ES-I3 (cell line): ENCODE measurements at regions not wholly inside any gene's neighbourhood (a gene's known extent, or its start where the extent isn't known, plus 50 kb on each side); places are given as distances from the start of the nearest gene placed in this dataset.
"Not testable (repeated sequence)": the region's sequence is repeated elsewhere in the genome, so short reads cannot be mapped to it uniquely, and the experiment has no call there.

ENCODE experiments used
- H3K36me3 ChIP-seq: 2 replicates; pipeline ENCODE4 v1.6.1; 2013; ENCODE audit warnings: mild to moderate bottlenecking, low read length, control low read depth, moderate library complexity; ENCODE audit not compliant: insufficient read depth
- H3K4me1 ChIP-seq: 2 replicates; pipeline ENCODE4 v1.6.1; 2013; ENCODE audit warnings: mild to moderate bottlenecking, control low read depth, low read length; ENCODE audit not compliant: insufficient read depth
- H3K9ac ChIP-seq: 2 replicates; pipeline ENCODE4 v1.6.1; 2013; ENCODE audit warnings: low read depth, mild to moderate bottlenecking, low read length, moderate library complexity
- H3K9me3 ChIP-seq: 2 replicates; pipeline ENCODE4 v1.6.1; 2013; ENCODE audit warnings: mild to moderate bottlenecking, low read length, moderate library complexity; ENCODE audit not compliant: control insufficient read depth, insufficient read depth

DNA sequence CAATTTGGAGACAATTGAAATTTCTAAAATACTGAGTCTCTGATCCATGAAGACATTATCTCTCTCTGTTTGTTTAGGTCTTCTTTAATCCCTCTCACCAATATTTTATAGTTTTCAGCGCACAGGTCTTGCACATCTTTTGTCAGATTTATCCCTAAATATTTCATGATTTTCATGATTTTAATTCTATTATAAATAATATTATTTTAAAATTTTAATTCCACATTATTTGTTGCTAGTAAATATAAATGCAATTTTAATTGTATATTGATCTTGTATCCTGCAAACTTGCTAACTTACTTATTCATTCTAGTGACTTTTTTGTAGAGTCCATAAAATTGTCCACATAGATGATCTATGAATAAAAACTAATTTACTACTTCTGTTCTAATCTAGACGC is 112.6 kb upstream of the TNPO1 start:
- no peak overlapping the region for H3K9ac ChIP-seq
- H3K4me1 ChIP-seq = no peaks in the 10 kb centered on the region
- no peaks in the 10 kb centered on the region for H3K9me3 ChIP-seq
- H3K36me3 ChIP-seq = no peaks in the 10 kb centered on the region

DNA sequence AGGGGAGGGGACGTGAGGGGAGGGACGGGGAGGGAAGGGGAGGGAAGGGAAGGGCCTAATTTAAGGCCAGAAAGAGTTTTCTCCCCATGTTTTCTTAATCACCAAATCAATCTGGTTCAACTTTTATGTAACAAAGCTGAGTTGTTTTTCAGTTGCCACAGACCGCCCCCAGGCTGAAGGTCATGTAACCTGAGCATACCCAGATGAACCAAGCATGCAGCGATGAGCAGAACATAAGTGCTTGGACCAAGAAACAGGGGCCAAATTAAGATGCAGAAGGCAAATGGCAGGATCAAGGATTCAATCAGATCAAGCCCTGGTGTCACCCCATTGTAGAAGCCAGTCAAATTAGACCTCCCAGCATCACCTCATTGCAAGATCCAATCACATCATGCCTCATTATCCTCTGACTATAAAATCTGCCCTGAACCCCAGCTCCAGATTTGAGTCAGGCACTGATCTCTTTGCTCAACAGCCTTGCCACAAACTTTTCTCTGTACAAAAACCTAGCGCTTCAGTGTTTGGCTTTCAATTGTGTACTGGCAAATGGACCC is 113.5 kb upstream of the TNPO1 start:
- Histone ChIP-seq H3K9me3 (no peaks in the 10 kb centered on the region), H3K9ac (no peak overlapping the region), H3K4me1 (no peaks in the 10 kb centered on the region), H3K36me3 (no peaks in the 10 kb centered on the region)

- H3K9ac ChIP-seq, H3K4me1 ChIP-seq, H3K36me3 ChIP-seq, H3K9me3 ChIP-seq: not testable (repeated sequence)
These were observed 114.4 kb upstream of the TNPO1 start for GRCh38 chr5:72702105-72702504.

GRCh38 chr5:72698481-72698880 is 118.0 kb upstream of the TNPO1 start:
- H3K9ac ChIP-seq = no peak overlapping the region
- no peaks in the 10 kb centered on the region for H3K4me1 ChIP-seq
- no peaks in the 10 kb centered on the region for H3K9me3 ChIP-seq
- H3K36me3 ChIP-seq = no peaks in the 10 kb centered on the region

DNA sequence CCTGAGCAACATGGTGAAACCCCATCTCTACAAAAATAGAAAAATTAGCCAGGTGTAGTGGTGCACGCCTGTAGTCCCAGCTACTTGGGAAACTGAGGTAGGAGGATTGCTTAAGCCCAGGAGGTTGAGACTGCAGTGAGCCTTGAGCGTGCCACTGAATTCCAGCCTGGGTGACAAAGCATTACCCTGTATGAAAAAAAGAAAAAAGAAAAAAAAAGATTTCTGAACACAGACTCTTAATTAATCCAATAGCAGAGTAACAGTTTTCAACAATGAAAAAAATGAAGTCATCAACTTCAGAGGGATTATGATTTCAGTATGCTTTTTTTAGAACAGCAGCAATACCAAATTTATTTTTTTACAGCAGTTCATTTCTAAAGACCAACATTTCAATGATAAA is 118.8 kb upstream of the TNPO1 start:
- Histone ChIP-seq H3K36me3 (no peaks in the 10 kb centered on the region), H3K9ac (no peak overlapping the region), H3K9me3 (no peaks in the 10 kb centered on the region), H3K4me1 (no peaks in the 10 kb centered on the region)

- no peak overlapping the region for H3K9ac ChIP-seq
- no peaks in the 10 kb centered on the region for H3K9me3 ChIP-seq
- no peaks in the 10 kb centered on the region for H3K4me1 ChIP-seq
- H3K36me3 ChIP-seq = no peaks in the 10 kb centered on the region
These were observed 120.8 kb upstream of the TNPO1 start for GRCh38 chr5:72695659-72696058.

DNA sequence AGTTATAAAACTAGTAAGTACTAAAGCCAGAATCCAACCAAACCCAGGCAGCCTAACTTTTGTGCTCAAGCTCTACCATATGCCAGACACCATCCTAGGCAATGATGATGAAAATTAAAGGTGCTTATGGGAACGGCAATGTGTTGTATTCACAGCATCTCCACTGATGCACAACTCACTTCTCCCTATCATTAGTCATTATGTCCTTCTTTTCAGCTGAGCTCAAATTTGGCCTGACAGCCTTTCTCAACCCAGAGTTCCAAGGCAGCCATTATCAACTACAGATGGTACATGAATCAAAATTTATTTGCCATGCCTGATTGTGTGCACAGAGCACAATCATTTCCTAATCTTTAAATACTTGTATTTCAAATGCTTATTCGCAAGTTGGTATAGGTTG is 121.6 kb upstream of the TNPO1 start:
- Histone ChIP-seq H3K36me3 (no peaks in the 10 kb centered on the region), H3K4me1 (no peaks in the 10 kb centered on the region), H3K9ac (no peak overlapping the region), H3K9me3 (no peaks in the 10 kb centered on the region)

- Histone ChIP-seq H3K9me3 (no peaks in the 10 kb centered on the region), H3K36me3 (no peaks in the 10 kb centered on the region), H3K4me1 (no peaks in the 10 kb centered on the region), H3K9ac (no peak overlapping the region)
These were observed 122.8 kb upstream of the TNPO1 start for GRCh38 chr5:72693546-72694205.

DNA sequence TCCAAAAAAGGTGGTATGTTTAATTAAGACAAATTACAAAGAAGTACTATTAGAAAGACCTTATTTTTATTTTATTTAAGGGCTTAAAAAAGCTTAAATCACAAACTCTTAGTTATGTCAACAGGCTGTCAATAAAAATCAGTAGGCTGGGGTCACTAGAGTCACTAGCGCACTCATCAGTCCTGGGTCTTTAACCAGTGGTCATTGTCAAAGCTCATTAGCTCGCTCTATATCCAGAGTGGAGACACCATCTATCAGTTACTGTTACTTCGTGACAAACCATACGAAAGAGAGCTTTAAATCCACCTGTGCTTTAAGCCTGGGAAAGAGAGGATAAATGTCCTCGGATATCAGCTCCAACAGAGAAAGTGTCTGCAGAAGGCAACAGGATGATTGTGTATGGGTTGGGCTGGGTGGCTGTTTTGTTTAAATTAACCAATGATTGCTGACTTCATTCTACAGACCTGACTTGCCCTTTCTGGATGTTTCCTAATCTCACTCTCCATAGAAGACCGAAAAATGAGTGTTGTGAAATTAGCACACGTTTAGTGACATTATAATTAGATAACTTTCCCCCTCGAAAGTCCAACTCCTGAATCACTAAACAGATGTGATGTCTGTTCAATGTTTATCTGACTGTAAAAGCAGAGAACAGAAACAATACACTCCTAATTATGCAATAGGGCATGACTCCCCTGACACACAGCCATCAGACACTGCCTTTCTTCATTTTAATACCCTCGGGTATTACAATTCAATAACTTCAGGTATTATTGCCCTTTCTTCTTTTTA is 123.6 kb upstream of the TNPO1 start:
- no peak overlapping the region for H3K9ac ChIP-seq
- no peaks in the 10 kb centered on the region for H3K9me3 ChIP-seq
- no peaks in the 10 kb centered on the region for H3K36me3 ChIP-seq
- H3K4me1 ChIP-seq = no peaks in the 10 kb centered on the region

- Histone ChIP-seq H3K36me3 (no peaks in the 10 kb centered on the region), H3K9ac (no peak overlapping the region), H3K4me1 (no peaks in the 10 kb centered on the region), H3K9me3 (no peaks in the 10 kb centered on the region)
These were observed 124.2 kb upstream of the TNPO1 start for GRCh38 chr5:72692231-72692637.

DNA sequence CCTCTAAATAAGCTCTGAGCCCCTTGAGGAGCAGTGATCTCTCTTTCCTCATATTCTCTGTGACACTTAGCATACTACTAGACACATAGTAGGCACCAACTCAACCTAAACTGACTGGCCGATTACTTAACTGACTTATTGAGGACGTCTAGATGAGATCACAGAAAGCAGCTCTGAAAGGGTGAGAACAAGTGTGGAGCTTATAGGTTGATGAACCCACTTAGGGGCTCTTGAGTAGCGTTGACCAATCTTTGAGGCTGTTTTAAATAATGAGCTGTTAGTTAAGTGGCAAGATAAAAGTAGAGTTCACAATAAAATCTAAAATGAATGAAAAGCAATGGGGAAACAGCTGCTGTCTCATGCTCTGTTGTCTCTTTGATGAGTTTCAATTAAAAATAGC is 124.7 kb upstream of the TNPO1 start:
- H3K9ac ChIP-seq = no peak overlapping the region
- no peaks in the 10 kb centered on the region for H3K4me1 ChIP-seq
- no peaks in the 10 kb centered on the region for H3K36me3 ChIP-seq
- no peaks in the 10 kb centered on the region for H3K9me3 ChIP-seq

GRCh38 chr5:72688916-72689315 is 127.5 kb upstream of the TNPO1 start:
- H3K9ac ChIP-seq = no peak overlapping the region
- H3K36me3 ChIP-seq = no peaks in the 10 kb centered on the region
- no peaks in the 10 kb centered on the region for H3K9me3 ChIP-seq
- no peaks in the 10 kb centered on the region for H3K4me1 ChIP-seq

GRCh38 chr5:72687288-72687687 is 129.2 kb upstream of the TNPO1 start:
- H3K4me1 ChIP-seq = no peaks in the 10 kb centered on the region
- no peaks in the 10 kb centered on the region for H3K36me3 ChIP-seq
- no peak overlapping the region for H3K9ac ChIP-seq
- no peaks in the 10 kb centered on the region for H3K9me3 ChIP-seq

GRCh38 chr5:72682561-72682960 is 133.9 kb upstream of the TNPO1 start:
- Histone ChIP-seq H3K9me3 (no peaks in the 10 kb centered on the region; the same call in none of the 2 replicates), H3K36me3 (no peaks in the 10 kb centered on the region), H3K4me1 (no peaks in the 10 kb centered on the region), H3K9ac (no peak overlapping the region)

GRCh38 chr5:72681781-72682180 is 134.7 kb upstream of the TNPO1 start:
- no peaks in the 10 kb centered on the region for H3K4me1 ChIP-seq
- H3K9me3 ChIP-seq = no peaks in the 10 kb centered on the region; the same call in none of the 2 replicates

More at GRCh38 chr5:72681781-72682180, 134.7 kb upstream of the TNPO1 start:
- Histone ChIP-seq H3K36me3 (no peaks in the 10 kb centered on the region), H3K9ac (no peak overlapping the region)
